Neural progenitor cell (in vitro differentiated cells): ENCODE measurements at regions not wholly inside any gene's neighbourhood (a gene's known extent, or its start where the extent isn't known, plus 50 kb on each side); places are given as distances from the start of the nearest gene placed in this dataset.

Experiments used
- DNase-seq: peaks from one replicate; pipeline ENCODE4 v3.0.0-alpha.2; 2016; ENCODE audit warnings: low spot score
- H2AFZ ChIP-seq: fragments of 200-600 bp; sonication (generic); replicated peaks from 2 replicates; pipeline ENCODE4 v1.6.1; 2016; ENCODE audit warnings: antibody characterized with exemption
- H3F3A ChIP-seq: fragments of 200-600 bp; sonication (generic); 2 replicates; pipeline ENCODE4 v1.6.1; 2016; ENCODE audit warnings: antibody characterized with exemption, low read depth
- H3K27ac ChIP-seq: fragments of 200-600 bp; sonication (generic); 2 replicates; pipeline ENCODE4 v1.5.1; 2016; ENCODE audit warnings: mild to moderate bottlenecking
- H3K27me3 ChIP-seq: fragments of 200-600 bp; sonication (generic); 2 replicates; pipeline ENCODE4 v1.6.1; 2016; ENCODE audit warnings: mild to moderate bottlenecking, moderate library complexity
- H3K36me3 ChIP-seq: fragments of 200-600 bp; sonication (generic); 2 replicates; pipeline ENCODE4 v1.5.1; 2016
- H3K4me1 ChIP-seq: fragments of 200-600 bp; sonication (generic); 2 replicates; pipeline ENCODE4 v1.6.1; 2016; ENCODE audit warnings: mixed run types
- H3K4me2 ChIP-seq: fragments of 200-600 bp; sonication (generic); 2 replicates; pipeline ENCODE4 v1.6.1; 2016
- H3K4me3 ChIP-seq: fragments of 200-600 bp; sonication (generic); 2 replicates; pipeline ENCODE4 v1.5.1; 2016
- H3K79me2 ChIP-seq: fragments of 200-600 bp; sonication (generic); 2 replicates; pipeline ENCODE4 v1.6.1; 2016; ENCODE audit warnings: low read depth
- H3K9ac ChIP-seq: fragments of 200-600 bp; sonication (generic); 2 replicates; pipeline ENCODE4 v1.6.1; 2016
- H3K9me3 ChIP-seq: fragments of 200-600 bp; sonication (generic); 2 replicates; pipeline ENCODE4 v1.5.1; 2016; ENCODE audit warnings: low read depth
- H4K20me1 ChIP-seq: fragments of 200-600 bp; sonication (generic); 2 replicates; pipeline ENCODE4 v1.6.1; 2016; ENCODE audit warnings: low read depth
- H3K27ac Mint-ChIP-seq: 3 replicates; pipeline ENCODE4 v1.8.0; 2021; ENCODE audit warnings: mixed read lengths
- H3K27me3 Mint-ChIP-seq: 2 replicates; pipeline ENCODE4 v1.8.0; 2022; ENCODE audit warnings: low read depth, mild to moderate bottlenecking, inconsistent platforms, moderate library complexity, mixed read lengths; ENCODE audit not compliant: insufficient read depth
- H3K36me3 Mint-ChIP-seq: 3 replicates; pipeline ENCODE4 v1.8.0; 2021; ENCODE audit warnings: mixed read lengths
- H3K4me1 Mint-ChIP-seq: 3 replicates; pipeline ENCODE4 v1.8.0; 2021; ENCODE audit warnings: mixed read lengths
- H3K4me3 Mint-ChIP-seq: 3 replicates; pipeline ENCODE4 v1.8.0; 2021; ENCODE audit warnings: mild to moderate bottlenecking, moderate library complexity, mixed read lengths
- H3K9me3 Mint-ChIP-seq: 3 replicates; pipeline ENCODE4 v1.8.0; 2020; ENCODE audit warnings: mixed read lengths
- EZH2 ChIP-seq: fragments of 200-600 bp; sonication (generic); IDR thresholded peaks from 2 replicates; pipeline ENCODE4 v1.6.1; 2017; ENCODE audit warnings: antibody characterized with exemption, mild to moderate bottlenecking, moderate library complexity
- EZH2phosphoT487 ChIP-seq: fragments of 200-600 bp; sonication (generic); IDR thresholded peaks from 2 replicates; pipeline ENCODE4 v1.6.1; 2017; ENCODE audit warnings: antibody characterized with exemption
- TF ChIP-seq, protein P1 (sequence below): fragments of 200-600 bp; sonication (generic); IDR thresholded peaks from 2 replicates; pipeline ENCODE4 v1.5.1; 2017; ENCODE audit warnings: antibody characterized with exemption, mild to moderate bottlenecking

DNA sequence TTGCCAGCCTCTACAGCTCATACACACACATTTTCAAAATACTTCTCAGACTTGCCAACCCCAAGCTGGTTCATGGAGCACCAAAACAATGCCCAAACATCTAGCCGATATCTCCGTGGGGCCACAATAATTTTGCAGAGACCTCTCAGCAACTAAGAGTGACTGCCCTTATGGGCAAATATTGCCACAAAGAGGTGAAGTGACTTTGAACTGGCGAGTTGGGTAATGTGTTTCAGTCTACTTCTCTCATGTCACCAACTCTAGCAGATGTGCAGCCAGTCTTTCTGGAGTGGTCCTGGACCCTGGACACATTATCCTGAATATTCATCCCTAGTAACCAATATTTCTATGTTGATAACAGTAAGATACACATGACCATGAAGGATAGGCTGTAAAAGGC is 290.3 kb downstream of the EMP1 start:
- Histone ChIP-seq H4K20me1 (no peaks in the 10 kb centered on the region), H3F3A (no peaks in the 10 kb centered on the region), H3K9me3 (no peaks in the 10 kb centered on the region), H3K79me2 (no peaks in the 10 kb centered on the region), H3K4me2 (no peak overlapping the region), H3K4me3 (no peak overlapping the region), H3K27me3 (no peaks in the 10 kb centered on the region), H3K27ac (no peak overlapping the region), H2AFZ (no peak overlapping the region), H3K4me1 (no peaks in the 10 kb centered on the region), H3K36me3 (no peaks in the 10 kb centered on the region), H3K9ac (no peak overlapping the region)
- Mint-ChIP-seq H3K9me3 (no peaks in the 10 kb centered on the region), H3K27me3 (no peaks in the 10 kb centered on the region), H3K27ac (no peak overlapping the region), H3K4me1 (no peaks in the 10 kb centered on the region), H3K4me3 (no peak overlapping the region), H3K36me3 (no peaks in the 10 kb centered on the region)
- TF ChIP-seq EZH2: no peak
- TF ChIP-seq, protein P1, sequence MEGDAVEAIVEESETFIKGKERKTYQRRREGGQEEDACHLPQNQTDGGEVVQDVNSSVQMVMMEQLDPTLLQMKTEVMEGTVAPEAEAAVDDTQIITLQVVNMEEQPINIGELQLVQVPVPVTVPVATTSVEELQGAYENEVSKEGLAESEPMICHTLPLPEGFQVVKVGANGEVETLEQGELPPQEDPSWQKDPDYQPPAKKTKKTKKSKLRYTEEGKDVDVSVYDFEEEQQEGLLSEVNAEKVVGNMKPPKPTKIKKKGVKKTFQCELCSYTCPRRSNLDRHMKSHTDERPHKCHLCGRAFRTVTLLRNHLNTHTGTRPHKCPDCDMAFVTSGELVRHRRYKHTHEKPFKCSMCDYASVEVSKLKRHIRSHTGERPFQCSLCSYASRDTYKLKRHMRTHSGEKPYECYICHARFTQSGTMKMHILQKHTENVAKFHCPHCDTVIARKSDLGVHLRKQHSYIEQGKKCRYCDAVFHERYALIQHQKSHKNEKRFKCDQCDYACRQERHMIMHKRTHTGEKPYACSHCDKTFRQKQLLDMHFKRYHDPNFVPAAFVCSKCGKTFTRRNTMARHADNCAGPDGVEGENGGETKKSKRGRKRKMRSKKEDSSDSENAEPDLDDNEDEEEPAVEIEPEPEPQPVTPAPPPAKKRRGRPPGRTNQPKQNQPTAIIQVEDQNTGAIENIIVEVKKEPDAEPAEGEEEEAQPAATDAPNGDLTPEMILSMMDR: no peak
- TF ChIP-seq EZH2phosphoT487: no peak
- DNase-seq: no peak

DNA sequence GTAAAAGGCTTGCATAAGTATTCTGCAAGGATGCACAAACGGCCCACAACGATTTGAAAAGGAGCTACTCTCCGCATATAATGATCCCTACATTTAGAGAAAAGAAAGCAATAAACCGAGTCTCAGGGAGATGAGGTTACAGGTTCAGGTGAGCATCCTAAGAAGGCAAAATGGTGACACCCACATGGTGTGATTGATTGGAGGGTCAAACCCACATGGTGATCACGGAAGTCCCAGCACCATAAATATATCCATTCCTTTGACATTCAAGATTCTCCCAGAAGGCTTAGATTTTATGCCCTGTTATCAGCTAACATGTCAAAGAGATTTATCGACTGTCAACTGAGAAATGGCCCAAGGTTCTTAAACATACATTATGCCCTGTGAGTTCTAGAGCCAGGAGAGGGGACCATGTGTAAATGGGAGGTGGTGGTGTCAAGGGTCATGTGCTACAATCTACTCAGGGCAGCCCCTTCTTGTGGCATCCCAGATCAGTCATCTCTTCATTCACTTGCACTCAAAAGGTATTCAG is 282.2 kb downstream of the EMP1 start:
- Mint-ChIP-seq H3K4me3 (no peak overlapping the region), H3K9me3 (no peaks in the 10 kb centered on the region), H3K27ac (no peak overlapping the region), H3K27me3 (no peaks in the 10 kb centered on the region), H3K36me3 (no peaks in the 10 kb centered on the region), H3K4me1 (no peaks in the 10 kb centered on the region)
- no peaks in the 10 kb centered on the region for H3K4me1 ChIP-seq
- H3K79me2 ChIP-seq: no peaks in the 10 kb centered on the region
- H3K36me3 ChIP-seq: no peaks in the 10 kb centered on the region
- TF ChIP-seq EZH2phosphoT487 (no peak), EZH2 (no peak)
- TF ChIP-seq, protein P1: no peak
- H3K4me2 ChIP-seq: no peak overlapping the region
- no peaks in the 10 kb centered on the region for H3K27me3 ChIP-seq
- H3K4me3 ChIP-seq: no peak overlapping the region
- no peaks in the 10 kb centered on the region for H3F3A ChIP-seq
- no peak for DNase-seq
- no peak overlapping the region for H3K27ac ChIP-seq
- no peak overlapping the region for H3K9ac ChIP-seq
- no peaks in the 10 kb centered on the region for H4K20me1 ChIP-seq
- H3K9me3 ChIP-seq: no peaks in the 10 kb centered on the region
- H2AFZ ChIP-seq: no peak overlapping the region

DNA sequence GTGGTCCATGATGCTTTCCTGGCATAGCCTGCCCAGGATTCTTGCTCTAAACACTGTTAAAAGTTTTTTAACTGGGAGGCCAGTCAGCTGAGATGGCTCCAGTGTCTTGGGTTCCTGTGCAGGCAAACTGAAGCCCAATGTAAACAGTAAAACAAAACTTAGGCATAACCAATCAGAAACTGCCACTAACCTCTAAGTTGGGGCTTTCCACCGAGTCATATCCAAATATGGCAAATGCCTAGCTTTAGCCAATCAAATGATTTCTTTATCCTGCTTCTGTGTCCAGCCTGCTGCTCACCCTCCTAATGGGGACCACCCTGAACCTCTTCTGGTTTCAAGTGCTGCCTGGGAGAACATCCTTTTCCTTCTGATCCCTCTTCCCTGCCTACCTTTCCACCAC is 277.9 kb downstream of the EMP1 start:
- H3K4me2 ChIP-seq: no peak overlapping the region
- no peaks in the 10 kb centered on the region for H3K9me3 ChIP-seq
- Mint-ChIP-seq H3K4me1 (peaks cover 8% of the 10 kb centered on the region), H3K27ac (no peak overlapping the region), H3K27me3 (peaks cover 2% of the 10 kb centered on the region), H3K4me3 (no peak overlapping the region), H3K36me3 (no peaks in the 10 kb centered on the region), H3K9me3 (no peaks in the 10 kb centered on the region)
- H3K4me3 ChIP-seq: no peak overlapping the region
- H3K79me2 ChIP-seq: no peaks in the 10 kb centered on the region
- no peaks in the 10 kb centered on the region for H3K36me3 ChIP-seq
- TF ChIP-seq, protein P1: no peak
- TF ChIP-seq EZH2phosphoT487 (no peak), EZH2 (no peak)
- no peak for DNase-seq
- H3K27me3 ChIP-seq: no peaks in the 10 kb centered on the region
- no peaks in the 10 kb centered on the region for H4K20me1 ChIP-seq
- H3K9ac ChIP-seq: no peak overlapping the region
- H3K4me1 ChIP-seq: no peaks in the 10 kb centered on the region
- H3F3A ChIP-seq: no peaks in the 10 kb centered on the region
- no peak overlapping the region for H2AFZ ChIP-seq
- no peak overlapping the region for H3K27ac ChIP-seq
